GM12878 (cell line): ENCODE measurements at regions not wholly inside any gene's neighbourhood (a gene's known extent, or its start where the extent isn't known, plus 50 kb on each side); places are given as distances from the start of the nearest gene placed in this dataset.

Source experiments
- ATAC-seq: fragments of 200-7000 bp; cut with Tn5 transposase; 3 replicates; pipeline ENCODE4 v1.9.1; 2020; ENCODE audit warnings: mild to moderate bottlenecking, moderate library complexity
- BruUV-seq: library from RNA; stranded (reverse); fragments of 400-500 nt; replicated peaks from 2 replicates; lab custom pipeline; 2021; lab: Mats Ljungman, UMichigan
- CTCF ChIA-PET: fragments of 300-600 bp; sonication (Branson Sonifier 250); formaldehyde crosslinking; extraction: SDS; loops from one replicate; lab custom pipeline; 2021; ENCODE audit warnings: inconsistent platforms; lab: Yijun Ruan, JAX
- POLR2A ChIA-PET: fragments of 350-600 bp; formaldehyde crosslinking; extraction: SDS; loops from one replicate; lab custom pipeline; 2021; ENCODE audit warnings: inconsistent platforms; lab: Charles Lee
- RAD21 ChIA-PET: fragments of 300-600 bp; sonication (Branson Sonifier 250); formaldehyde crosslinking; loops from one replicate; lab custom pipeline; 2023; ENCODE audit warnings: antibody characterized with exemption; ENCODE audit not compliant: unreplicated experiment; lab: Charles Lee
- SMC1A ChIA-PET: fragments of 300-600 bp; sonication (Branson Sonifier 250); formaldehyde crosslinking; loops from one replicate; lab custom pipeline; 2023; ENCODE audit not compliant: unreplicated experiment, uncharacterized antibody; lab: Charles Lee
- DNase-seq: peaks from one replicate; pipeline ENCODE4 v3.0.0-alpha.2; 2011; ENCODE audit warnings: low read depth, low spot score
- FAIRE-seq: peaks from 3 replicates; lab custom pipeline; 2011; peaks lifted over from hg19 to GRCh38; lab: Jason Lieb, UNC
- H2AFZ ChIP-seq: 2 replicates; pipeline ENCODE4 v1.6.0; 2011; ENCODE audit warnings: low read depth, low read length, control low read depth; ENCODE audit not compliant: control insufficient read depth
- H3K27ac ChIP-seq: 2 replicates; pipeline ENCODE4 v1.5.1; 2011; ENCODE audit warnings: control low read depth; ENCODE audit not compliant: control insufficient read depth, insufficient read depth
- H3K27me3 ChIP-seq, 2 experiments: replicated peaks in 1 of 2; 2 replicates each; pipeline versions ENCODE4 v1.6.0 to v1.6.1; 2011; ENCODE audit warnings: low read length in 1 of 2; ENCODE audit not compliant: control insufficient read depth in 2 of 2, insufficient read depth in 2 of 2
- H3K36me3 ChIP-seq, 2 experiments: 2 replicates each; pipeline ENCODE4 v1.5.1; 2011; ENCODE audit warnings: low read length in 1 of 2; ENCODE audit not compliant: control insufficient read depth in 2 of 2, insufficient read depth in 2 of 2
- H3K4me1 ChIP-seq: 2 replicates; pipeline ENCODE4 v1.6.1; 2011; ENCODE audit warnings: mild to moderate bottlenecking, low read length, moderate library complexity, mixed read lengths; ENCODE audit not compliant: control insufficient read depth, insufficient read depth
- H3K4me2 ChIP-seq: 2 replicates; pipeline ENCODE4 v1.6.0; 2011; ENCODE audit warnings: control low read depth; ENCODE audit not compliant: control insufficient read depth, insufficient read depth
- H3K4me3 ChIP-seq: fragments of 200-600 bp; sonication (generic); 2 replicates; pipeline ENCODE4 v1.5.1; 2016
- H3K79me2 ChIP-seq: 2 replicates; pipeline ENCODE4 v1.6.0; 2011; ENCODE audit warnings: low read length; ENCODE audit not compliant: control insufficient read depth, insufficient read depth
- H3K9ac ChIP-seq: 2 replicates; pipeline ENCODE4 v1.8.0; 2011; ENCODE audit warnings: low read length, control low read depth, mixed read lengths; ENCODE audit not compliant: control insufficient read depth, insufficient read depth
- H3K9me3 ChIP-seq: replicated peaks from 3 replicates; pipeline ENCODE4 v1.5.1; 2011; ENCODE audit warnings: mild to moderate bottlenecking, low read length; ENCODE audit not compliant: control insufficient read depth, insufficient read depth
- H4K20me1 ChIP-seq: 2 replicates; pipeline ENCODE4 v1.6.0; 2011; ENCODE audit not compliant: control insufficient read depth, insufficient read depth
- ATF7 ChIP-seq: fragments of 450-650 bp; IDR thresholded peaks from 2 replicates; pipeline ENCODE4 v1.6.1; 2016; ENCODE audit warnings: low read depth, mild to moderate bottlenecking
- DPF2 ChIP-seq: fragments of 450-650 bp; IDR thresholded peaks from 2 replicates; pipeline ENCODE4 v1.6.1; 2017; ENCODE audit warnings: mild to moderate bottlenecking
- IRF3 ChIP-seq: fragments of 450-650 bp; IDR thresholded peaks from 2 replicates; pipeline ENCODE4 v1.6.1; 2014; ENCODE audit warnings: mild to moderate bottlenecking
- IRF4 ChIP-seq: IDR thresholded peaks from 2 replicates; pipeline ENCODE4 v1.6.1; 2011; ENCODE audit warnings: low read depth, low read length
- MEF2B ChIP-seq: fragments of 450-650 bp; IDR thresholded peaks from 2 replicates; pipeline ENCODE4 v1.6.1; 2018; ENCODE audit warnings: mild to moderate bottlenecking, moderate library complexity; ENCODE audit not compliant: partially characterized antibody, poor library complexity, severe bottlenecking
- MXI1 ChIP-seq: fragments of 150-350 bp; IDR thresholded peaks from 2 replicates; pipeline ENCODE4 v1.6.1; 2011; ENCODE audit warnings: low read depth, mild to moderate bottlenecking, inconsistent platforms, low read length, improper control_type of control experiment
- POLR2AphosphoS5 ChIP-seq: IDR thresholded peaks from 2 replicates; pipeline ENCODE4 v1.6.1; 2011; ENCODE audit warnings: mild to moderate bottlenecking, low read length, inconsistent platforms
- SIN3A ChIP-seq: IDR thresholded peaks from 2 replicates; pipeline ENCODE4 v1.6.1; 2012; ENCODE audit warnings: low read depth, low read length, improper control_type of control experiment
- SPI1 ChIP-seq: IDR thresholded peaks from 2 replicates; pipeline ENCODE4 v1.6.1; 2011; ENCODE audit warnings: low read depth, mild to moderate bottlenecking, low read length, moderate library complexity, borderline replicate concordance; ENCODE audit not compliant: insufficient read depth
- SUPT20H ChIP-seq: IDR thresholded peaks from 2 replicates; pipeline ENCODE4 v1.6.1; 2011; ENCODE audit warnings: low read depth, mild to moderate bottlenecking, low read length, moderate library complexity, borderline replicate concordance; ENCODE audit not compliant: control insufficient read depth
- ZBTB11 ChIP-seq: fragments of 450-650 bp; formaldehyde crosslinking; IDR thresholded peaks from 2 replicates; pipeline ENCODE4 v1.5.0; 2022; ENCODE audit warnings: mild to moderate bottlenecking, missing genetic modification characterization
- WGBS: methylation state at CpG from one replicate; pipeline ENCODE4 v1.1.6; 2016; ENCODE audit warnings: low lambda C conversion rate; ENCODE audit not compliant: insufficient replicate concordance, insufficient coverage; ENCODE audit errors: missing lambda C conversion rate; 5-methylcytosine and 5-hydroxymethylcytosine counted together
- in situ Hi-C: fragments of 300-500 bp; cut with MboI; formaldehyde crosslinking; loops from 9 replicates; pipeline ENCODE4 v1.14.3; 2018; ENCODE audit warnings: mixed read lengths
- intact Hi-C: fragments of 100-400 bp; cut with micrococcal nuclease; formaldehyde crosslinking; loops from one replicate; pipeline ENCODE4 v1.14.2; 2022; ENCODE audit not compliant: unreplicated experiment

- WGBS: 5% methylated on average over 1 of the region's 1 CpG
Observed at GRCh38 chr4:33349376-33349775, 2629.2 kb downstream of the PCDH7 start.

More at GRCh38 chr4:33349376-33349775, 2629.2 kb downstream of the PCDH7 start:
- Histone ChIP-seq H4K20me1 (no peaks in the 10 kb centered on the region), H3K27me3 (no peaks in the 10 kb centered on the region), H3K9ac (no peak overlapping the region), H3K36me3 (no peaks in the 10 kb centered on the region), H3K4me3 (no peak overlapping the region), H3K79me2 (no peaks in the 10 kb centered on the region), H3K27ac (no peak overlapping the region), H3K4me1 (no peaks in the 10 kb centered on the region), H3K9me3 (no peaks in the 10 kb centered on the region), H3K4me2 (no peak overlapping the region), H2AFZ (no peak overlapping the region)
- ATAC-seq (no peak), FAIRE-seq (no peak), DNase-seq (no peak)
- SMC1A ChIA-PET: no interaction called here
- BruUV-seq: no TSS peak
- intact Hi-C loops (no loop called here), in situ Hi-C loops (no loop called here)
- POLR2A ChIA-PET: no interaction called here
- CTCF ChIA-PET: interaction anchor here (0.9 kb wide), 1 partner anchor 10 kb away, joined by 3 read pairs; no protein-coding TSS in a partner anchor
- TF ChIP-seq MEF2B (no peak), SIN3A (no peak), SPI1 (no peak), ATF7 (no peak), DPF2 (no peak), MXI1 (no peak), ZBTB11 (CRISPR knock-in tag) (no peak), IRF3 (no peak), IRF4 (no peak), POLR2AphosphoS5 (no peak), SUPT20H (no peak)
- RAD21 ChIA-PET: no interaction called here
